ENCODE measurements at regions not wholly inside any gene's neighbourhood (a gene's known extent, or its start where the extent isn't known, plus 50 kb on each side); places are given as distances from the start of the nearest gene placed in this dataset.
A peak's percentile ranks its signal among the peaks of the same experiment; 100 is the strongest.

DNA sequence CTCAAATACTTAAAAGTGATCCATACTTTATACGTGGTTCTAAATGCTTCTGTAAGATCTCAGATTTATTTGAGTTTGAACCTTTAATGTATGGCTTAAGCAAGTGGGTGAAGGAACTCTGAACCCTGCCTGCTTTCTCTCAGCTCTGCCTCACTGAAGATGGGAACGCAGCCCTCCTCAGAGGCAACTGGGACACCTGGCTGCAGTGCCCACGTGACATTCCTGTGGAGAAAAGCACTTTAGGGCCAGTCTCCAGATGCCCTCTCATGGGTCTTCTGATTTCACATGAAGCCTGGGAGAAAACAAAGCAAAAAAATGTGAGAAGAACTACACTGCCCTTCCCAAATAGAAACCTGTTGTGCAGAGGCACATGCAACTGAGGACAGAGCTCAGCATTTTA is 242.6 kb upstream of the ANKRD30A start:
- no peaks in the 10 kb centered on the region for H3K36me3 Mint-ChIP-seq
- TF ChIP-seq CTCF (IDR thresholded peaks at IDR 0.05) = no peak
- Histone ChIP-seq H3K4me3 (ENCODE audit: low read length) (no peak overlapping the region), H3K4me1 (ENCODE audit: control insufficient read depth, insufficient read depth, low read length) (no peaks in the 10 kb centered on the region), H3K9me3 (ENCODE audit: control insufficient read depth, insufficient read depth, low read length) (no peaks in the 10 kb centered on the region), H3K36me3 (ENCODE audit: control insufficient read depth, insufficient read depth, low read length) (no peaks in the 10 kb centered on the region), H3K27me3 (ENCODE audit: control insufficient read depth, insufficient read depth, low read length) (no peaks in the 10 kb centered on the region), H3K27ac (ENCODE audit: low read length) (no peak overlapping the region)
- intact Hi-C loops (cut with micrococcal nuclease) = no loop called here
- H3K27ac Mint-ChIP-seq = no peak overlapping the region
- H3K9me3 Mint-ChIP-seq = no peaks in the 10 kb centered on the region
- WGBS (ENCODE audit: insufficient coverage) = 69% methylated on average over 3 of the region's 3 CpGs
- no peaks in the 10 kb centered on the region for H3K27me3 Mint-ChIP-seq (ENCODE audit: low read depth in 2 of 2)
- DNase-seq = no peak
- no peaks in the 10 kb centered on the region for H3K4me1 Mint-ChIP-seq
- no peak overlapping the region for H3K4me3 Mint-ChIP-seq
- no peak for ATAC-seq

DNA sequence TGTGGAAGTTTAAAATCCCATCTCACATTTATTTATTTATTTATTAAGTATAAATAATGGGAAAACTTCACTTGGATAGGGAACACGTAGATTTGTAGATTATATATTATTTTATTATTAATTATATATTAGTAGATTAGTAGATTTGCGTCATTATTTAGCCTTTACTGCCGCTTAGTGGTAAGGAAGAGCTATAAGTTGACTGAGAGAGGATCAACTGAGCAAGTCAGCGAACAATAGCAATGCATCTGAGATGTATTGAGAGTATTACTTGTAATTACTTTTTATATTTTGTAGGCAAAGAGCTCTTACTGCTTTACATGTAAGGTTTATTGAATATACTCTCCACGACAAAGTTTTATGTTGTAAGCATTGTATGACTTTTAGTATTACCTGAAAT is 244.5 kb upstream of the ANKRD30A start:
- 10% methylated on average over 4 of the region's 5 CpGs for WGBS (ENCODE audit: insufficient coverage)
- no peaks in the 10 kb centered on the region for H3K4me1 Mint-ChIP-seq
- TF ChIP-seq CTCF (IDR thresholded peaks at IDR 0.05) = no peak

GRCh38 chr10:36872702-36873393 is 252.6 kb upstream of the ANKRD30A start:
- Mint-ChIP-seq H3K9me3 (no peaks in the 10 kb centered on the region), H3K4me1 (no peaks in the 10 kb centered on the region), H3K27ac (no peak overlapping the region), H3K4me3 (no peak overlapping the region), H3K27me3 (ENCODE audit: low read depth in 2 of 2) (no peaks in the 10 kb centered on the region), H3K36me3 (no peaks in the 10 kb centered on the region)
- H3K36me3 ChIP-seq (ENCODE audit: control insufficient read depth, insufficient read depth, low read length) = no peaks in the 10 kb centered on the region
- H3K4me1 ChIP-seq (ENCODE audit: control insufficient read depth, insufficient read depth, low read length) = no peaks in the 10 kb centered on the region
- no peak for ATAC-seq
- DNase-seq = no peak
- no peak for TF ChIP-seq CTCF (IDR thresholded peaks at IDR 0.05)
- no peaks in the 10 kb centered on the region for H3K27me3 ChIP-seq (ENCODE audit: control insufficient read depth, insufficient read depth, low read length)
- no peak overlapping the region for H3K27ac ChIP-seq (ENCODE audit: low read length)
- WGBS (ENCODE audit: insufficient coverage) = 67% methylated on average over 5 of the region's 6 CpGs
- H3K4me3 ChIP-seq (ENCODE audit: low read length) = no peak overlapping the region
- intact Hi-C loops (cut with micrococcal nuclease) = no loop called here
- H3K9me3 ChIP-seq (ENCODE audit: control insufficient read depth, insufficient read depth, low read length) = no peaks in the 10 kb centered on the region

More for the DNA sequence above, 244.5 kb upstream of the ANKRD30A start:
- H3K36me3 Mint-ChIP-seq = no peaks in the 10 kb centered on the region
- H3K9me3 Mint-ChIP-seq = no peaks in the 10 kb centered on the region
- H3K4me3 ChIP-seq (ENCODE audit: low read length) = no peak overlapping the region
- DNase-seq = peak in 1 of 2 donors; percentile 5
- intact Hi-C loops (cut with micrococcal nuclease) = loop anchor here (2.0 kb wide), 1 partner anchor 1246 kb away; no protein-coding TSS in a partner anchor
- no peaks in the 10 kb centered on the region for H3K27me3 Mint-ChIP-seq (ENCODE audit: low read depth in 2 of 2)
- no peaks in the 10 kb centered on the region for H3K27me3 ChIP-seq (ENCODE audit: control insufficient read depth, insufficient read depth, low read length)
- no peaks in the 10 kb centered on the region for H3K9me3 ChIP-seq (ENCODE audit: control insufficient read depth, insufficient read depth, low read length)
- H3K27ac ChIP-seq (ENCODE audit: low read length) = no peak overlapping the region
- H3K4me3 Mint-ChIP-seq = no peak overlapping the region
- ATAC-seq = no peak
- H3K27ac Mint-ChIP-seq = no peak overlapping the region
- no peaks in the 10 kb centered on the region for H3K4me1 ChIP-seq (ENCODE audit: control insufficient read depth, insufficient read depth, low read length)
- no peaks in the 10 kb centered on the region for H3K36me3 ChIP-seq (ENCODE audit: control insufficient read depth, insufficient read depth, low read length)

DNA sequence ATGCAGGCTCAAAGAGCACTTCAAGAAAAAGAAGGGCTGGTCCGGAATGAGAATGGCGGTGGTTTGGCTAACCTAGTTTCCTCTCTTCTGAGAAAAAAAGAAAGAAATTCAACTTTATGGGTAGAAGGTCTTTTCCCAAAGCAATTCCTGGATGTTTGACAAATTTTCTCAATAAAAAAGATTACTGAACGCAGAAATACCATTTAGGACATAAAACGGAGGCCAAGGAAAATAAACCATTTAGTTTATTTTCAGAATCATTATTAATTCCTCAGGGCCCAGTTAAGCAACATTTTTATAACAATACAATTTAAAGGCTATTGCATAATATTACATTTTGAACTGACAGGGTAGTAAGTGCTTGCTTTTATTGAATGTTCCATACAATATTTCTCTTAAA is 284.6 kb upstream of the ANKRD30A start:
- TF ChIP-seq CTCF (IDR thresholded peaks at IDR 0.05) = no peak
- no peak for ATAC-seq
- no peaks in the 10 kb centered on the region for H3K4me1 Mint-ChIP-seq
- WGBS (ENCODE audit: insufficient coverage) = 97% methylated on average over 4 of the region's 4 CpGs
- peaks cover 2 to 5% of the 10 kb centered on the region in 2 donors for H3K9me3 Mint-ChIP-seq
- no peaks in the 10 kb centered on the region for H3K27me3 Mint-ChIP-seq (ENCODE audit: low read depth in 2 of 2)
- H3K4me3 Mint-ChIP-seq = no peak overlapping the region
- Histone ChIP-seq H3K27me3 (ENCODE audit: control insufficient read depth, insufficient read depth, low read length) (no peaks in the 10 kb centered on the region), H3K4me1 (ENCODE audit: control insufficient read depth, insufficient read depth, low read length) (no peaks in the 10 kb centered on the region), H3K36me3 (ENCODE audit: control insufficient read depth, insufficient read depth, low read length) (no peaks in the 10 kb centered on the region), H3K4me3 (ENCODE audit: low read length) (no peak overlapping the region), H3K9me3 (ENCODE audit: control insufficient read depth, insufficient read depth, low read length) (no peaks in the 10 kb centered on the region), H3K27ac (ENCODE audit: low read length) (no peak overlapping the region)
- no peaks in the 10 kb centered on the region for H3K36me3 Mint-ChIP-seq
- intact Hi-C loops (cut with micrococcal nuclease) = no loop called here
- no peak for DNase-seq
- H3K27ac Mint-ChIP-seq = no peak overlapping the region

Measured in natural killer cell (primary cell).